ENCODE measurements at regions not wholly inside any gene's neighbourhood (a gene's known extent, or its start where the extent isn't known, plus 50 kb on each side); places are given as distances from the start of the nearest gene placed in this dataset.

DNA sequence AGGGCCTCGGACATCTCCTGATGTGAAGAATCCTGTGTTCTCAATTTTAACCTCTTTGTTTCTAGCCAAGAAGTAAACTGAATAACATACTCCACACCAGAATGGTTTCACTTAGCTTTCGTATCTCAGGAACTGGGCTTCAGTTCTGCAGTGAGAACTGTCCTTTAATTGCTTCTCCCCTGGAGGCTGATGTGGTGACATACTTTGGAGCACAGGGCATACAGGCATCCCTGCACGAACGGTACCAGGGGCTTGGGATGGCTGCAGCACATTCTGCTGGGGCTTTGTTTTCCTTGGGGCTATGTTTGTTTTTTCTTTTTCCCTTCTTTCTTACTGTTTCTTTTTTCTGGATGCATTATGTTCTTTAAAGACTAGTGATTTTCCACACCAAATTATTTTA is 230.5 kb downstream of the TM9SF2 start:
- H3K27ac ChIP-seq (ENCODE audit: low read depth in 1 of 2, low read length in 2 of 2), result no peak overlapping the region
- Mint-ChIP-seq H3K36me3 (no peaks in the 10 kb centered on the region), H3K27ac (peak overlapping the region in 1 of 7 donors; percentile 12), H3K4me1 (peaks cover 2% of the 10 kb centered on the region), H3K4me3 (no peak overlapping the region), H3K9me3 (no peaks in the 10 kb centered on the region), H3K27me3 (ENCODE audit: low read depth in 3 of 3) (peaks cover 3 to 5% (median 3%) of the 10 kb centered on the region in 3 donors)
- intact Hi-C loops (cut with micrococcal nuclease), result no loop called here
- no peaks in the 10 kb centered on the region for H3K9me3 ChIP-seq (replicated peaks in 1 of 2; ENCODE audit: control insufficient read depth in 1 of 2, insufficient read depth in 1 of 2, low read length in 2 of 2)
- TF ChIP-seq, protein P1, sequence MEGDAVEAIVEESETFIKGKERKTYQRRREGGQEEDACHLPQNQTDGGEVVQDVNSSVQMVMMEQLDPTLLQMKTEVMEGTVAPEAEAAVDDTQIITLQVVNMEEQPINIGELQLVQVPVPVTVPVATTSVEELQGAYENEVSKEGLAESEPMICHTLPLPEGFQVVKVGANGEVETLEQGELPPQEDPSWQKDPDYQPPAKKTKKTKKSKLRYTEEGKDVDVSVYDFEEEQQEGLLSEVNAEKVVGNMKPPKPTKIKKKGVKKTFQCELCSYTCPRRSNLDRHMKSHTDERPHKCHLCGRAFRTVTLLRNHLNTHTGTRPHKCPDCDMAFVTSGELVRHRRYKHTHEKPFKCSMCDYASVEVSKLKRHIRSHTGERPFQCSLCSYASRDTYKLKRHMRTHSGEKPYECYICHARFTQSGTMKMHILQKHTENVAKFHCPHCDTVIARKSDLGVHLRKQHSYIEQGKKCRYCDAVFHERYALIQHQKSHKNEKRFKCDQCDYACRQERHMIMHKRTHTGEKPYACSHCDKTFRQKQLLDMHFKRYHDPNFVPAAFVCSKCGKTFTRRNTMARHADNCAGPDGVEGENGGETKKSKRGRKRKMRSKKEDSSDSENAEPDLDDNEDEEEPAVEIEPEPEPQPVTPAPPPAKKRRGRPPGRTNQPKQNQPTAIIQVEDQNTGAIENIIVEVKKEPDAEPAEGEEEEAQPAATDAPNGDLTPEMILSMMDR (IDR thresholded peaks at IDR 0.05), result no peak
- no peaks in the 10 kb centered on the region for H4K20me1 ChIP-seq (ENCODE audit: insufficient read depth, low read length)
- no peaks in the 10 kb centered on the region for H3K36me3 ChIP-seq (replicated peaks in 1 of 2; ENCODE audit: control insufficient read depth in 1 of 2, insufficient read depth in 2 of 2, low read length in 2 of 2)
- no peak overlapping the region for H3K4me2 ChIP-seq (replicated peaks; ENCODE audit: extremely low read depth, low read length, poor library complexity, severe bottlenecking)
- no peak overlapping the region for H3K9ac ChIP-seq (ENCODE audit: insufficient read depth, low read length, poor library complexity, severe bottlenecking)
- no peak for DNase-seq
- H2AFZ ChIP-seq (ENCODE audit: insufficient read depth, low read depth, low read length, poor library complexity, severe bottlenecking), result no peak overlapping the region
- WGBS (ENCODE audit: insufficient coverage), result no CpG with 5 or more reads among the region's 4 CpGs
- no peaks in the 10 kb centered on the region for H3K27me3 ChIP-seq (ENCODE audit: control insufficient read depth in 2 of 2, insufficient read depth in 2 of 2, low read length in 2 of 2)
- H3K79me2 ChIP-seq (ENCODE audit: insufficient read depth, low read length), result no peaks in the 10 kb centered on the region
- no peak overlapping the region for H3K4me3 ChIP-seq (replicated peaks in 1 of 3; ENCODE audit: low read depth in 2 of 3, low read length in 3 of 3)
- H3K4me1 ChIP-seq (ENCODE audit: control insufficient read depth in 1 of 2, insufficient read depth in 2 of 2, low read length in 2 of 2), result no peaks in the 10 kb centered on the region

DNA sequence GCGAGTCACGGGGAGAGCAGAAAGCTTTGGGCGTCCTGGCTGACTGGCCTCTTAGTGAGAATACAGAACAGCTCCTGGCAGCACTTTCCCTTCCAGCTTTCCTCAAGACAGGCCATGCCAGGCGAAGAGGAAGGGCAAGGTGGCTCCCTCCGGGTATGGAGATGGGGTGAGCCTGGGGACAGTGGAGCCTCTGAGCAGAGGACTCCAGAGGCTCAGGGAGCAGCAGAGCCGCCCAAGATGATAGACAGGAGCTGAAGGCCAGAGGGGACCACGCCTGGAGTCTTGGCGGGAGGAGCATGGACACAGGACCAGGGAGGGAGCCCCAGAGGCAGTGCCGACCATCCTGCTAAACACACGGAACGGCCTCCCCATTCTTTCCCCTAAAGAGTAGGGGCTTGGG is 229.1 kb downstream of the TM9SF2 start:
- peaks cover 2% of the 10 kb centered on the region for H3K4me1 Mint-ChIP-seq
- H3K4me3 ChIP-seq (replicated peaks in 1 of 3; ENCODE audit: low read depth in 2 of 3, low read length in 3 of 3), result no peak overlapping the region
- H3K4me1 ChIP-seq (ENCODE audit: control insufficient read depth in 1 of 2, insufficient read depth in 2 of 2, low read length in 2 of 2), result no peaks in the 10 kb centered on the region
- no peak overlapping the region for H3K9ac ChIP-seq (ENCODE audit: insufficient read depth, low read length, poor library complexity, severe bottlenecking)
- H3K9me3 ChIP-seq (replicated peaks in 1 of 2; ENCODE audit: control insufficient read depth in 1 of 2, insufficient read depth in 1 of 2, low read length in 2 of 2), result no peaks in the 10 kb centered on the region
- no peak overlapping the region for H2AFZ ChIP-seq (ENCODE audit: insufficient read depth, low read depth, low read length, poor library complexity, severe bottlenecking)
- TF ChIP-seq, protein P1 (IDR thresholded peaks at IDR 0.05), result no peak
- no peak overlapping the region for H3K27ac ChIP-seq (ENCODE audit: low read depth in 1 of 2, low read length in 2 of 2)
- no peak for DNase-seq
- no peaks in the 10 kb centered on the region for H3K79me2 ChIP-seq (ENCODE audit: insufficient read depth, low read length)
- H3K36me3 Mint-ChIP-seq, result no peaks in the 10 kb centered on the region
- H3K27ac Mint-ChIP-seq, result no peak overlapping the region
- no peaks in the 10 kb centered on the region for H3K36me3 ChIP-seq (replicated peaks in 1 of 2; ENCODE audit: control insufficient read depth in 1 of 2, insufficient read depth in 2 of 2, low read length in 2 of 2)
- no peak overlapping the region for H3K4me2 ChIP-seq (replicated peaks; ENCODE audit: extremely low read depth, low read length, poor library complexity, severe bottlenecking)
- H3K27me3 Mint-ChIP-seq (ENCODE audit: low read depth in 3 of 3), result peaks cover 1 to 5% (median 3%) of the 10 kb centered on the region in 3 donors
- no peak overlapping the region for H3K4me3 Mint-ChIP-seq
- no peaks in the 10 kb centered on the region for H3K27me3 ChIP-seq (ENCODE audit: control insufficient read depth in 2 of 2, insufficient read depth in 2 of 2, low read length in 2 of 2)
- WGBS (ENCODE audit: insufficient coverage), result 95% methylated on average over 8 of the region's 11 CpGs
- intact Hi-C loops (cut with micrococcal nuclease), result no loop called here
- H3K9me3 Mint-ChIP-seq, result no peaks in the 10 kb centered on the region
- H4K20me1 ChIP-seq (ENCODE audit: insufficient read depth, low read length), result no peaks in the 10 kb centered on the region
